ENCODE measurements at regions not wholly inside any gene's neighbourhood (a gene's known extent, or its start where the extent isn't known, plus 50 kb on each side); places are given as distances from the start of the nearest gene placed in this dataset.

- TF ChIP-seq CTCF (IDR thresholded peaks at IDR 0.05; ENCODE audit: insufficient read depth, low read length, poor library complexity, severe bottlenecking), result no peak
- no peak for TF ChIP-seq EZH2phosphoT487 (conservative IDR thresholded peaks at IDR 0.05; ENCODE audit: low read length)
Observed at GRCh38 chr11:29352273-29352795, 664.5 kb downstream of the KCNA4 start.

Measured in SU-DHL-6 (cell line).